ENCODE measurements at regions not wholly inside any gene's neighbourhood (a gene's known extent, or its start where the extent isn't known, plus 50 kb on each side); places are given as distances from the start of the nearest gene placed in this dataset.

- TF ChIP-seq POLR2AphosphoS5 (IDR thresholded peaks at IDR 0.05) (no peak), POLR2A (IDR thresholded peaks at IDR 0.05) (no peak)
- TF ChIP-seq, protein P1, sequence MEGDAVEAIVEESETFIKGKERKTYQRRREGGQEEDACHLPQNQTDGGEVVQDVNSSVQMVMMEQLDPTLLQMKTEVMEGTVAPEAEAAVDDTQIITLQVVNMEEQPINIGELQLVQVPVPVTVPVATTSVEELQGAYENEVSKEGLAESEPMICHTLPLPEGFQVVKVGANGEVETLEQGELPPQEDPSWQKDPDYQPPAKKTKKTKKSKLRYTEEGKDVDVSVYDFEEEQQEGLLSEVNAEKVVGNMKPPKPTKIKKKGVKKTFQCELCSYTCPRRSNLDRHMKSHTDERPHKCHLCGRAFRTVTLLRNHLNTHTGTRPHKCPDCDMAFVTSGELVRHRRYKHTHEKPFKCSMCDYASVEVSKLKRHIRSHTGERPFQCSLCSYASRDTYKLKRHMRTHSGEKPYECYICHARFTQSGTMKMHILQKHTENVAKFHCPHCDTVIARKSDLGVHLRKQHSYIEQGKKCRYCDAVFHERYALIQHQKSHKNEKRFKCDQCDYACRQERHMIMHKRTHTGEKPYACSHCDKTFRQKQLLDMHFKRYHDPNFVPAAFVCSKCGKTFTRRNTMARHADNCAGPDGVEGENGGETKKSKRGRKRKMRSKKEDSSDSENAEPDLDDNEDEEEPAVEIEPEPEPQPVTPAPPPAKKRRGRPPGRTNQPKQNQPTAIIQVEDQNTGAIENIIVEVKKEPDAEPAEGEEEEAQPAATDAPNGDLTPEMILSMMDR (IDR thresholded peaks at IDR 0.05) = no peak
These were observed 488.3 kb upstream of the ANO5 start for GRCh38 chr11:21704539-21704938.
